HUES64 (cell line): ENCODE measurements at regions not wholly inside any gene's neighbourhood (a gene's known extent, or its start where the extent isn't known, plus 50 kb on each side); places are given as distances from the start of the nearest gene placed in this dataset.

Experiments used
- H3K27ac ChIP-seq: 2 replicates; pipeline ENCODE4 v1.7.0; 2013; ENCODE audit warnings: low read depth, low read length, inconsistent platforms
- H3K27me3 ChIP-seq: 2 replicates; pipeline ENCODE4 v1.6.1; 2013; ENCODE audit warnings: mild to moderate bottlenecking, low read length; ENCODE audit not compliant: insufficient read depth
- H3K36me3 ChIP-seq: 2 replicates; pipeline ENCODE4 v1.6.1; 2013; ENCODE audit warnings: mild to moderate bottlenecking, low read length; ENCODE audit not compliant: insufficient read depth
- H3K4me1 ChIP-seq: 2 replicates; pipeline ENCODE4 v1.6.1; 2013; ENCODE audit warnings: mild to moderate bottlenecking, low read length, moderate library complexity; ENCODE audit not compliant: insufficient read depth
- H3K4me3 ChIP-seq: 2 replicates; pipeline ENCODE4 v1.5.1; 2013; ENCODE audit warnings: mild to moderate bottlenecking, low read length, moderate library complexity
- H3K9ac ChIP-seq: 2 replicates; pipeline ENCODE4 v1.6.1; 2013; ENCODE audit warnings: mild to moderate bottlenecking, low read depth, low read length
- H3K9me3 ChIP-seq: 2 replicates; pipeline ENCODE4 v1.6.1; 2013; ENCODE audit warnings: low read depth, low read length; ENCODE audit not compliant: insufficient read depth
- WGBS: fragments of 150-250, 120-280 bp; methylation state at CpG from one replicate; pipeline ENCODE4 v1.1.7; 2013; ENCODE audit warnings: missing lambda C conversion rate; 5-methylcytosine and 5-hydroxymethylcytosine counted together

- Histone ChIP-seq H3K27me3 (no peaks in the 10 kb centered on the region), H3K27ac (no peak overlapping the region), H3K36me3 (no peaks in the 10 kb centered on the region), H3K4me1 (no peaks in the 10 kb centered on the region), H3K9me3 (no peaks in the 10 kb centered on the region), H3K9ac (no peak overlapping the region), H3K4me3 (no peak overlapping the region)
- 91% methylated on average over 5 of the region's 5 CpGs for WGBS
Observed at GRCh38 chr14:97517566-97518234, 720.5 kb downstream of the VRK1 start.

GRCh38 chr14:97523936-97524335 is 726.8 kb downstream of the VRK1 start:
- no peak overlapping the region for H3K9ac ChIP-seq
- WGBS = 72% methylated on average over 3 of the region's 3 CpGs
- H3K9me3 ChIP-seq = no peaks in the 10 kb centered on the region
- H3K4me1 ChIP-seq = 0 out of 2 replicates have a peak, but pooled peaks cover 3% of the 10 kb centered on the region
- no peaks in the 10 kb centered on the region for H3K36me3 ChIP-seq
- H3K27ac ChIP-seq = no peak overlapping the region
- H3K4me3 ChIP-seq = no peak overlapping the region
- H3K27me3 ChIP-seq = no peaks in the 10 kb centered on the region

GRCh38 chr14:97524589-97525319 is 727.6 kb downstream of the VRK1 start:
- Histone ChIP-seq H3K4me1 (0 out of 2 replicates have a peak, but pooled peaks cover 3% of the 10 kb centered on the region), H3K27me3 (no peaks in the 10 kb centered on the region), H3K9ac (no peak overlapping the region), H3K27ac (no peak overlapping the region), H3K9me3 (no peaks in the 10 kb centered on the region), H3K4me3 (no peak overlapping the region), H3K36me3 (no peaks in the 10 kb centered on the region)
- WGBS = 94% methylated on average over 6 of the region's 7 CpGs

- no peaks in the 10 kb centered on the region for H3K9me3 ChIP-seq
- no peaks in the 10 kb centered on the region for H3K27me3 ChIP-seq
- H3K27ac ChIP-seq = no peak overlapping the region
- no peak overlapping the region for H3K4me3 ChIP-seq
- 91% methylated on average over 4 of the region's 4 CpGs for WGBS
- no peaks in the 10 kb centered on the region for H3K36me3 ChIP-seq
- no peak overlapping the region for H3K9ac ChIP-seq
- H3K4me1 ChIP-seq = 0 out of 2 replicates have a peak, but pooled peaks cover 3% of the 10 kb centered on the region
Observed at GRCh38 chr14:97527993-97528392, 730.8 kb downstream of the VRK1 start.

- H3K36me3 ChIP-seq = no peaks in the 10 kb centered on the region
- H3K27ac ChIP-seq = no peak overlapping the region
- H3K9me3 ChIP-seq = no peaks in the 10 kb centered on the region
- H3K4me3 ChIP-seq = no peak overlapping the region
- H3K4me1 ChIP-seq = no peaks in the 10 kb centered on the region
- H3K27me3 ChIP-seq = no peaks in the 10 kb centered on the region
- H3K9ac ChIP-seq = no peak overlapping the region
- WGBS = 96% methylated on average over 1 of the region's 1 CpG
Observed at GRCh38 chr14:97532052-97532451, 734.9 kb downstream of the VRK1 start.

- WGBS = 89% methylated on average over 3 of the region's 4 CpGs
- Histone ChIP-seq H3K36me3 (no peaks in the 10 kb centered on the region), H3K27ac (no peak overlapping the region), H3K4me3 (no peak overlapping the region), H3K9me3 (no peaks in the 10 kb centered on the region), H3K9ac (no peak overlapping the region), H3K27me3 (no peaks in the 10 kb centered on the region), H3K4me1 (no peaks in the 10 kb centered on the region)
Observed at GRCh38 chr14:97536421-97536820, 739.2 kb downstream of the VRK1 start.

- 93% methylated on average over 9 of the region's 10 CpGs for WGBS
- no peak overlapping the region for H3K9ac ChIP-seq
Observed at GRCh38 chr14:97538749-97539410, 741.7 kb downstream of the VRK1 start.

GRCh38 chr14:97539411-97539795 is 742.2 kb downstream of the VRK1 start:
- Histone ChIP-seq H3K4me3 (no peak overlapping the region), H3K27me3 (no peaks in the 10 kb centered on the region), H3K9ac (no peak overlapping the region), H3K4me1 (no peaks in the 10 kb centered on the region), H3K27ac (no peak overlapping the region), H3K9me3 (no peaks in the 10 kb centered on the region), H3K36me3 (no peaks in the 10 kb centered on the region)
- 96% methylated on average over 5 of the region's 5 CpGs for WGBS

More at GRCh38 chr14:97538749-97539410, 741.7 kb downstream of the VRK1 start:
- Histone ChIP-seq H3K4me1 (no peaks in the 10 kb centered on the region), H3K27me3 (no peaks in the 10 kb centered on the region), H3K9me3 (no peaks in the 10 kb centered on the region), H3K36me3 (no peaks in the 10 kb centered on the region), H3K4me3 (no peak overlapping the region), H3K27ac (no peak overlapping the region)

- Histone ChIP-seq H3K27me3 (no peaks in the 10 kb centered on the region), H3K9me3 (no peaks in the 10 kb centered on the region), H3K4me3 (no peak overlapping the region), H3K27ac (no peak overlapping the region), H3K36me3 (no peaks in the 10 kb centered on the region), H3K4me1 (no peaks in the 10 kb centered on the region), H3K9ac (no peak overlapping the region)
- WGBS = 87% methylated on average over 3 of the region's 3 CpGs
Observed at GRCh38 chr14:97539884-97540283, 742.7 kb downstream of the VRK1 start.

- no peak overlapping the region for H3K4me3 ChIP-seq
- H3K9ac ChIP-seq = no peak overlapping the region
- 96% methylated on average over 5 of the region's 5 CpGs for WGBS
- H3K27ac ChIP-seq = no peak overlapping the region
- no peaks in the 10 kb centered on the region for H3K4me1 ChIP-seq
- H3K36me3 ChIP-seq = no peaks in the 10 kb centered on the region
- no peaks in the 10 kb centered on the region for H3K27me3 ChIP-seq
- no peaks in the 10 kb centered on the region for H3K9me3 ChIP-seq
Observed at GRCh38 chr14:97543221-97543620, 746.0 kb downstream of the VRK1 start.

GRCh38 chr14:97543816-97544215 is 746.6 kb downstream of the VRK1 start:
- H3K36me3 ChIP-seq = no peaks in the 10 kb centered on the region
- H3K9me3 ChIP-seq = no peaks in the 10 kb centered on the region
- no peak overlapping the region for H3K27ac ChIP-seq
- no CpG with 5 or more reads among the region's 1 CpG for WGBS
- no peaks in the 10 kb centered on the region for H3K27me3 ChIP-seq
- no peak overlapping the region for H3K4me3 ChIP-seq
- no peak overlapping the region for H3K9ac ChIP-seq
- no peaks in the 10 kb centered on the region for H3K4me1 ChIP-seq
